ENCODE measurements at regions not wholly inside any gene's neighbourhood (a gene's known extent, or its start where the extent isn't known, plus 50 kb on each side); places are given as distances from the start of the nearest gene placed in this dataset.
"Not testable (repeated sequence)": the region's sequence is repeated elsewhere in the genome, so short reads cannot be mapped to it uniquely, and the experiment has no call there.

GRCh38 chr7:29685651-29686271 is 120.5 kb upstream of the WIPF3 start:
- not testable (repeated sequence) for TF ChIP-seq MYC (IDR thresholded peaks at IDR 0.05; ENCODE audit: low read depth, low read length); CTCF (IDR thresholded peaks at IDR 0.05; ENCODE audit: low read depth, low read length); POLR2A (IDR thresholded peaks at IDR 0.05; ENCODE audit: extremely low read depth, insufficient read length); MAX (IDR thresholded peaks at IDR 0.05; ENCODE audit: low read depth, low read length)
